ENCODE measurements at regions not wholly inside any gene's neighbourhood (a gene's known extent, or its start where the extent isn't known, plus 50 kb on each side); places are given as distances from the start of the nearest gene placed in this dataset.

DNA sequence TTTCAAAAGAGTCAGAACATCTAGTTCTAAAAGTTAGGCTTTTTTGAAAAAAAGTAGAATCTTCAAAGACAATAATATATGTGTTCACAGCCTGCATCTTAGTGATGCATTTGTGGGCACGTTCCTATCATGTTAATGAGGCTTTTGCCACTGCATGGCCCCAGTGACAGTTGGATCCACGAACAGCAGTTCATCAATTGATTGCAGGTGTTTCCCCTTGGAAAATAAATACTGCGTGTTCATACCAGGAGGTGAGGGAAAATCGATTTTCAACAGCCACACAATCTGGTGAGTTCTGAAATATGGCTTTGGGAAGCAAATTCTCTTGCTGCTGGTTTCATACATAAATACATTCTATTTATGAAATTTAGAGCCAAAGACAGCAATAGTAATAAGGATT is 343.8 kb upstream of the SLC10A2 start:
- DNase-seq (ENCODE audit: low read depth): no peak

DNA sequence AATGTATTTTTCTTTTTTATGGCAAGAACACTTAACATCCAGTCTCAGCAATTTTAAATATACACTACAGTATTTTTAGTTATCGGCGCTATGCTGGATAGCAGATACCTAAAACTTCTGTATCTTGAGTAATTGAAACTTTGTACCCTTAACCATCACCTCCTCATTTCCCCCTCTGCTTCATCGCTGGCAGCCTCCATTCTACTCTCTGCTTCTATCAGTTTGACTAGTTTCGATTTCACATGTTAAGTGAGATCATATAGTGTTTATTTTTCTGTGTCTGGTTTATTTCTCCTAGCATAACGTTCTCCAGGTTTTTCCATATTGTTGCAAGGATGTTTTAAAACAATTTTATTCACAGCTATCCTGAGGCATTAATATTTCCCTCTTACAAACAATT is 340.8 kb upstream of the SLC10A2 start:
- no peak for DNase-seq (ENCODE audit: low read depth)

DNA sequence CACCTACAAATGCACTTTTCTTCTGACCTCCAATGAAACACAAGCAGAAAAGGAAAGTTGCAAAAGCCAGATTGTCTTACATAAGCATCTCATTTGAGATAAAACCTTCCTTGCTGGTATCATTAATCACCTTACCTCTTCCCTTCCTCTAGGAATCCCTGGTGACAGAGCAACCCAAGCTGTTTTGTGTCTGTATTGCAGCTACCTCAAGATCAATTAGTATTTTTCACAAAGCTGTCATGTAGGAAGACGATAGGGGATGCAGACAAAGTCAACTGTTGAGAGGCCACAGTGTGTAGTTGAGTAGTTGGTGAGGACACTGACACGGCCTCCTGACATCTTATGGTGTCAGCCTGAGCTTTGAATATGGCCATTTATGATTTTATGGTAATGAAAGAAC is 339.1 kb upstream of the SLC10A2 start:
- DNase-seq (ENCODE audit: low read depth): no peak

DNA sequence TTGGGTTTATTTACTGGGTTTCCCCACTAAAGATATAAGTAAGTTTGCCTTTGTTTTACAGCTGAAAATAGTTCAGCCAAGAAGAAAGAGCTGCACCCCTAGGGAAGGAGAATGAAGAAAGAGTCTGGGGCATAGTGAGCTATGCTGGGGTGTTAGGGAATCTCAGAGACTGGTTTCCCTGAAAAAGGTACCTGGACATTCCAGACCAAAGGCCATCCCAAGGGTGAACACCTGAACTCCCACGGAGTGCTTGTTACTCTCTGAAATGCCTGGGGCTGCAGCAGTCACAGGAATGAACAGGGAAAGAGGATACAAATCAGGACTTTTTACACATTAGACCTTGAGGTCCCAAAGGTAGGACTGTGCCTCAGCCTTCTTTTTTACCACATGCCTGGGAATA is 337.6 kb upstream of the SLC10A2 start:
- no peak for DNase-seq (ENCODE audit: low read depth)

DNA sequence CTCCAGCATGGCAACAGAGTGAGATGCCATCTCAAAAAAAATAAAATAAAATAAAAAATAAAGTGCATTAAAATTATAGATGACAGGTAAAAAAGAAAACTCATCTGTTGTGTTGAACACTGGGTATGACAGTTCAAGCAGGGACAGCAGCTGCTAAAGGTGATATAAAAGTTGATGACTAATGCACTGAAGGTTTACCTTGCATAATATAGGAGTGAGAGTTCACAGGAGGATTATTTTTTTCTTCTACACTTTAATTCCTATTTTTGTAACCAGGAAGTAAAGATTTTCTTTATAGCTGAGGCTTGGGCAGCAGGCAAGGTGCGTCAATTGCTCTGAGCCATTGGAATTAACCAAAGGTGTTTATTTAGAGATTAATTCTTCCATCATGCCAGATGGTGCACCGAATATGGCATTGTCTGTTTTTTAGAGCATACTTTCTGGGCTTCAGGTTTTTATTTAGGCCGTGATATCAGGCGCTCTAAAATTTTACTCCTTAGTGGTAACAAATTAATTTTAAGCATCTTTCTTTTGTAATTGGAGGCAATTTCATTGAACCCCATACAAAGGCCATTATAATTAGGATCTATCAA is 337.0 kb upstream of the SLC10A2 start:
- no peak for DNase-seq (ENCODE audit: low read depth)

GRCh38 chr13:103395139-103395538 is 328.9 kb upstream of the SLC10A2 start:
- no peak for DNase-seq (ENCODE audit: low read depth)

DNA sequence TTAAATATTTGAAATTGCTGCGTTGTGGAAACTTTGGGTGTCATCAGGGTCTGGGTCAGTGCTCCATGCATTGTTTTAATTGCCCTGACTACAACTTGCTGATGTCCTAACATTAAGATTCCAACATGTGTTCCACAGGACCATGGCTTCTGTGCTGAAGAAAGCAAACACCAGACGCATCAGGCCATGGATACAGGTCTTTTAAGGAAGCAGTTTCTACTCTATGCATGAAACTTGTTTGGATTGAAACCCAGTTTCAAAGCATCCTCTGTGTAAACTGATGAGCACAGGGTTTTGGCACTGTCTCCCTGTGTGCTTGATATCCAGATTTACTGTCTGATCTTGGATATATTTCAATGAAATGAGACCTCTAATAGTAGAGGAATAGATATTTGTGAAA is 328.4 kb upstream of the SLC10A2 start:
- no peak for DNase-seq (ENCODE audit: low read depth)

DNA sequence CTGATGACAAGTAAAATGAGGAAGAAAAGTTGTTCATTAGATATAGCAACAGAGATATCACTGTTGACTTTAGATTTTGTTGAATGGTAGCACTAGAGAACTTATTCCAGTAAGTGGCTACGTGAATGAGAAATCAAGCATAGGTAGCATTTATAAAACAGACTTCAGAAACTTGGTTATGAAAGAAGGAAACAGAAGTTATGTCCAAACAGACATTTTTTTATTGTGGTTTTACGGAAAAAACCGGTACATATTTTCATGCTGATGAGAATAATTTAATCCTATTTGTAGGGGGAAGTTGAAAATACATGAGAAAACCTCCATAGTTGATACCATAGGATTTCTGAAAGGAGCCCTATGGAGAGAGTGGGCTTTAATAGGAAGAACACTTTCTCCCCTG is 325.7 kb upstream of the SLC10A2 start:
- DNase-seq (ENCODE audit: low read depth): no peak

DNA sequence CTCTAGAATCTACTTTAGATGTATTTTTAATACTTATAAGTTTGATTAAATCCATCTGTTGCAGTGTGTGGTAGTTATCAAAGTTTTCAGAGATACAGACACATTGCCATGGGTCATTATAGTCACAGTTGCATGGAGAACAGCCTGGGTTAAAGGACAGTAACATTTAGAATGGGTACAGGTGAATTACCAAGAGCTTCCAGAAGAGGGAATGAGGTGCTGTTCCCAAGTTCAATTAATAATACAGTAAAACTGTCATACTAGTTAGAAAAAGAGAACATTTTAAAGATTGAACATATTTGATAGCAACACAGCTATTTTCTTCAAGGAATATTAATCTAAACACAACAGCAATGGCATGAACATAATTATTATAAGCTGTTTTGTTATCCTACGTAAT is 322.6 kb upstream of the SLC10A2 start:
- no peak for DNase-seq (ENCODE audit: low read depth)

DNA sequence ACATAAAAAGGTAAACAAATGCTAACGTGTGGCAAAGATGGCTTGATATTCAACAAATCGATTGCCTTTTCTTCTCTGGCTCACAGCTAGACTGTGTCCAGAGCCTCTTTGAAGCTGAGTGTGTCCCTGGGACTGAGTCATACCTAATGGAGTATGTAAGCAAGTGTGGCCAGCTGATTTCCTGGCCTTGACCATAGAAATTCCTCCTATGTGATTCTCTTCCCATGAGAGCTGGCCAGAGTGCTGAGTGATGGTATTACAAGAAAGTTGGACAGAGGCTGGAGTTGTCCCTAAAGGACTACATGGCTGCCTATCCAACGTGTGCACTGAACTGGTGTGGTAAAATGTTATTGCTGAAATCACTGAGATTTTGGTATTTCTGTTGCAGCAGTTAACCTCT is 320.1 kb upstream of the SLC10A2 start:
- DNase-seq (ENCODE audit: low read depth): no peak

GRCh38 chr13:103373916-103374315 is 307.7 kb upstream of the SLC10A2 start:
- no peak for DNase-seq (ENCODE audit: low read depth)

DNA sequence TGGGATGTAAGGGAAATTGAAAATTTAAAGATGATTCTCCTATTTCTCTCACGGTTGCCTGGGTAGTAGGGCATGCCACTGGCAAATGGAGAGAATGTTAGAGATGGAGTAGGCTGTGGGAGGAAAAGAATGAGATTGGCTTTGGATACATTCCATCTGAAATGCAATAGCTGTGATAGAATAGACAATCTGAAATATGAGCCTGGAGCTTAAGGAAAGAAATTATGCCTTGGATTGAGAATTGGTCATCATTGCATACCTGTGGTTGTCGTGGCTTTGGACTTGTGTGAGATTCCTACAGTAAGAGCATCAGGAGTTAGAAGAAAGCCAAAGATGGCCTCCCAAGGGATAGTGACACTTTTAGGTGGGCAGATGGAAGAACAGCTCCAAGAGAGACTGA is 305.1 kb upstream of the SLC10A2 start:
- DNase-seq (ENCODE audit: low read depth): no peak

DNA sequence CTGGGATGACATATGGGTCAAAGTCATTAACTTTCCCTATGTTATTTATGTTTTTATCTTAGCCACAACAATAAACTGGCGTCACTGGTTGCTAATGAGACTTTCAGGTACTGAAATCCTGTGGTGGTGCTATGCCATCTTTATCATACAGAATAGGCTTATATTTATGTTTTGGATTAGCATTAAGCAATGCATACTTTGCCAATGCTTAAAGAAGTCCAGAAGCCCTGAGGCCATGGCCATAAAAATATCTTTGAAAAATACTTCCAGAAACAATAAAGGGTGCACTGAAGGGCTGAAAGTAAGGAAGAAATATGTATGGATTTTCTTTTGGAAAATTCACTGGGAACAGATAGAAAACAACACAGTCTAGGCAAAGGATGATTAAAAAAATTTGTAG is 304.6 kb upstream of the SLC10A2 start:
- no peak for DNase-seq (ENCODE audit: low read depth)

GRCh38 chr13:103358255-103358932 is 292.2 kb upstream of the SLC10A2 start:
- no peak for DNase-seq (ENCODE audit: low read depth)

GRCh38 chr13:103356226-103356864 is 290.1 kb upstream of the SLC10A2 start:
- DNase-seq (ENCODE audit: low read depth): no peak

GRCh38 chr13:103354171-103354570 is 288.0 kb upstream of the SLC10A2 start:
- DNase-seq (ENCODE audit: low read depth): no peak

GRCh38 chr13:103351035-103351828 is 285.0 kb upstream of the SLC10A2 start:
- no peak for DNase-seq (ENCODE audit: low read depth)

GRCh38 chr13:103350147-103350546 is 283.9 kb upstream of the SLC10A2 start:
- DNase-seq (ENCODE audit: low read depth): no peak

DNA sequence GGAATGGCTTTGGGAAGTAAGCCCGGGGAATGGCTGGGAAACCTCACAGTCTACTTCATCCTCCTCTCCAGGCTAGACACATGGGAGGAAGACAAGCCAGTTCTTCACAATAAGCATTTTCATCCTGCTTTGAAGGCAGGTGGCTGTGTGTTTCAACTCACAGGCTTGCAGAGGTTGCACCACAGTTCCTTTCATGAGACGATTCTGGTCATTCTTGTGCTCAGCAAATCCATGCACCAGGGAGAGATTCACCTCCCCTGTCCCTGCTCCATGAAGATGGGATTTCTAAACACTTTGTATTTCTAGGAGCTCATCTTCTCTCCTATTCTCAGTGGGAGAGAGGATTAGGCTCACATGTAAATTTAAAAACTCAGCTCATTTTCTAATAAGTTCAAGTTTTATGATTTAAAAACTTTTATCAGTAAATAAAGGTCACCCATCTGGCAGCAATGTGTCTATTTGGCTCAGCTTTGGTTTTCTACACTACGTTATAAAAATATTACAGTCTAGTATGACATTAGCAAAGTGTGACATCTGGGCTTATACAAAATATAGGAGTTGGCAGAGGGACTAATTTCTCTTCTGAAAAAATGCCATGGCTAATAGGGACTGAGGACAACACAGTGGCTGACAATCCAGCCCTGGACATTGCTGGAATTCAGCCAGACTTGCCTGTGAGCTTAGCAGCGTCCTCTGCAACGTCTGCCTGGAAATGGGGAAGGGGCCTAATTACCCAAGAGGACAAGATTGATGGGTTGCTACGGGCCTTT is 283.2 kb upstream of the SLC10A2 start:
- no peak for DNase-seq (ENCODE audit: low read depth)

GRCh38 chr13:103335241-103335640 is 269.0 kb upstream of the SLC10A2 start:
- no peak for DNase-seq (ENCODE audit: low read depth)

DNA sequence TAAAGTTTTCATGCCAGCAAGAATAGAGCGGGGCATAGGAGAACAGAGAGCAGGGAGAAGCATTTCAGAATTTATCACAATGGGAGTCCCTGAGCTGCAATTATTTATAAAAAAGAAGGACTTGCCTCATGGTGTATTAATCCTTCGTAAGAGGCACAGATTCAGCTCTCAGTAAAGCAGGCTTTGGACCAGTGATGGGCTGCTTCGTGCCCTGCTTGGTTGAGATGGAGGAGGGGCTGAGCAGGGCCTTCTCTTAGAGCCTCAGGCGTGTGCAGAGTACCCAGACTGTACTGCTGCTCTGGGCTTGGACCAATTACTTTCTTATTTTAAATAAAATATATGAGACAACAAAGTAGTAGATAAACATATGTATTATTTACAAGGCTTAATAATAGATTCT is 265.7 kb upstream of the SLC10A2 start:
- no peak for DNase-seq (ENCODE audit: low read depth)

DNA sequence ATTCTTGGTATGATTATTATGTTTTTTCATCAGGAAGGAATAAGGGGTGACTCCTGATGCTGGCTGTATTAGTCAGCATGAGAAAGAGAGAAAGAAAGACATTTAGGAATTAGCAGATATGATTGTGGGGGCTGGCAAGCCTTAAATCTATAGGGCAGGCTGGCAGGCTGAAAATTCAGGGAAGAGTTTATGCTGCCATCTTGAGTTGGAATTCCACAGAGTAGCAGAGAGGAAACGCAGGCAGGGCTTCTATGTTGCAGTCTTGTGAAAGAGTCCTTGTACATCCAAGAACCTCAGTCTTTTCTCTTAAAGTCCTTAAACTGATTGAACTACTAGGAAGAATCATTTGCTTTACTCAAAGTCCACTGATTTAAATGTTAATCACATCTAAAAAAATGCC is 262.7 kb upstream of the SLC10A2 start:
- DNase-seq (ENCODE audit: low read depth): no peak

All from stimulated activated CD4-positive, alpha-beta T cell treated with anti-CD3 and anti-CD28 coated beads, Interleukin-2, amount 100 ng/mL, for 4 hours (primary cell).